ENCODE measurements at regions not wholly inside any gene's neighbourhood (a gene's known extent, or its start where the extent isn't known, plus 50 kb on each side); places are given as distances from the start of the nearest gene placed in this dataset.

DNA sequence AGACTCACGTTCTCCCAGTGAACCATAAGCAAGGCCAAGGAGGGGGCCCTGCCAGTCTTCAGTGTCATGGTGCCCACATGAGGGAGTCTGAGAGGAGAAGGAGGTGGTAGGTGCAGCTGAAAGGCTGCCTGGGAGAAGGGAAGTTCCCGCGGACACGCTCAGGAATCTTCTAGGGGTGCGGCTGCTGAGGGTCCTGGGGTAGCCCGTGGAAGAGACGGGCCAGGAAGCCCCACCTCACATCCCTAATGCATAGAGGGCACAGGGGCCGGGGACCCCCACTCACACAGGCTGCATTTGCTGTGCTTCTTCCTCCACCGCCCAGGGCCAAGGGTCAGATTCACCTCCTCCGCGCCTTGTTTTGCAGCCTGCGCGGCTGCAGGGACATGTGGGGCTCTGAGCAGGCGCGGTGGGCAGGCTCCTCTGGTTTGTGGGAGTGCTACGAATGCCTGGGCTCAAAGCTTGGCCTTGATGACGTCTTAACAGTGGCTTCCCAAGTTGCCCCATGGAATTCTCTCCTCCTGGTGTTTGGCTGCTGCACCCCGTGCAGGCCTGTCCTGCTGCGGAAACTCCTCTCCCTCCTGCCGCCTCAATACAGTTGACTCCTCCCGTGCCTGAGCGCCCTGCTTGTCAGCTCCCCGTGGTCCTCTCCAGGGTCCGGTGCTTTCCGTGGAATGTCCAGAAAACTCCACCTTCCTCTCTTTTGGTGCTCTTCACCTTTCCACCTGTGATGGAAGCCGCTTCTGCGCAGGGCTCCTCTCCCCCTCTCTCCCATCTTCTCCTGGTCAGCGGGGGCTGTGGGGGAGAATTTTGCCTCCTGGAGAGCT lies 95.7 kb downstream of the VAPA start:
- DNase-seq: no peak

DNA sequence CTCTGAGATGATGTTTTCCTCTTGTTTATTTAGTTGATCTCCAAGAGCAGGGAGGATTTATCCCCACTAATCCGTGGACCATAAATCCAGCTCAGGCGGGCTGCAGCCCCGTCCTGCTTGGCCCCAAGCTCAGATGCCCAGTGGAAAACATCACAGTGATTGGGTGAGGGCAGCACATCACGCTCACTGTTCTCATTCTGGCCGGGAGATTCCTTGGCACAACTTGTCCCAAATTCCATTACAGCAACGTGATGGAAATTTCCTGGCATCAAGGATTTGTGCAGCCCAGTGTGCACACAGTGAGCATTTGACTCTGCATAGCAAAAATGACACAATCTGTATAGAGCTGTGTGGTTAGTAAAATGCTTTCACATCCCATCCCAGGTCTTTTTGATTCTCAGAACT lies 96.8 kb downstream of the VAPA start:
- no peak for DNase-seq

DNA sequence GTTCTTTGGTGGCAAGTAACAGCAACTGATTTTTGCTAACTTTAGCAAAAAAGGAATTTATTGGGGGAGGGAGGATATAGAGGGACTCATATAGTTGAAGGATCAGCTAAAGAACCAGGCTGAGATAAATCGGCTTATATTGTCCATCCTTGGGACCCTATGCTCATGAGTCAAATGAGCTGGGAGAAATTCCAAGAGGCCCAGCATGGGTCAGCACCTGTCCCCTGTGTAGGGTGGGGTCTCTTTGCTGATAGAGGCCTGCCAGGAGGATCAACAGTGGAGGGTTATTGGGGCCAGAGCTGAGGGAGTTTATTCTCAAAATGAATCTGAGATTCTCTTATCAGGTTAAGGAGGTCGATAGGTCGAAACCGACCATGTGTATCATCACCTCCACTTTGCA lies 97.2 kb downstream of the VAPA start:
- DNase-seq: no peak

DNA sequence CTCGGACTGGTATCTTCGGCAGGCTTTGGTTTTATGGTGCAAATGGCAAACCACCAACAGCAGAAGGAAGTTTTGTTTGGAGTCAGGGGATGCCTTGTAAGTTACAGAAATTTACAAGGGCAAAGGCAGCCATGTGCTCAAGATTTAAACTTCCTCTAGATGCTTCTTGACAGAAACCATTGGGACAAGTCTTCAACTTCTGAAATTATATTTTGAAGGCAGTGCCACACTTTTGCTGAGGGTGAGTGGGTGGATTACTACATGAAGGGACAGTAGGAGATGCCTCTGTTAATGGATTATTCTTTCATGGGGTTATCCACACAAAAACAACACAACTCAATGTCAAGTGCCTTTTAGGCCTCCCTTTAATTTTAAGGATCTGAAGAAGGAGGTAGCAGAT lies 97.9 kb downstream of the VAPA start:
- DNase-seq: no peak

DNA sequence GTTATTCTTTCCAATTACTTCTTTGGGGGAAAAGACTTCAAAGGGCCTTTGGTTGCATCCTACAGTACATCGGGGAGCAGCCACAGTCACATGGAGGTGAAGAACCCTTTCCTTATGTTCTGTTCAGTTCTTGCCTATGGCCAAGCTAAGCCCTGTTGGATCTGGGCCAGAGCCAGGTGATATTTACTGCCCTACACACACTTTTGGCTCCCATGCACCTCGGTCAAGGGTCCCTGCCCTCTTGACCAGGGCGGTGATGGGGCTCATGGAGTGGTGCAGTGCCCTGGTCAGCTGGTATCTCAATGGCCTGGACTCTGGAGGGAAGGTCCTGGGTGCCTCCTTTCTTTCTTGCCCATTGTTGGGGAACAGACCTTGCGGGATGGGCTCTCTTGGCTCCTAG lies 98.7 kb downstream of the VAPA start:
- no peak for DNase-seq

DNA sequence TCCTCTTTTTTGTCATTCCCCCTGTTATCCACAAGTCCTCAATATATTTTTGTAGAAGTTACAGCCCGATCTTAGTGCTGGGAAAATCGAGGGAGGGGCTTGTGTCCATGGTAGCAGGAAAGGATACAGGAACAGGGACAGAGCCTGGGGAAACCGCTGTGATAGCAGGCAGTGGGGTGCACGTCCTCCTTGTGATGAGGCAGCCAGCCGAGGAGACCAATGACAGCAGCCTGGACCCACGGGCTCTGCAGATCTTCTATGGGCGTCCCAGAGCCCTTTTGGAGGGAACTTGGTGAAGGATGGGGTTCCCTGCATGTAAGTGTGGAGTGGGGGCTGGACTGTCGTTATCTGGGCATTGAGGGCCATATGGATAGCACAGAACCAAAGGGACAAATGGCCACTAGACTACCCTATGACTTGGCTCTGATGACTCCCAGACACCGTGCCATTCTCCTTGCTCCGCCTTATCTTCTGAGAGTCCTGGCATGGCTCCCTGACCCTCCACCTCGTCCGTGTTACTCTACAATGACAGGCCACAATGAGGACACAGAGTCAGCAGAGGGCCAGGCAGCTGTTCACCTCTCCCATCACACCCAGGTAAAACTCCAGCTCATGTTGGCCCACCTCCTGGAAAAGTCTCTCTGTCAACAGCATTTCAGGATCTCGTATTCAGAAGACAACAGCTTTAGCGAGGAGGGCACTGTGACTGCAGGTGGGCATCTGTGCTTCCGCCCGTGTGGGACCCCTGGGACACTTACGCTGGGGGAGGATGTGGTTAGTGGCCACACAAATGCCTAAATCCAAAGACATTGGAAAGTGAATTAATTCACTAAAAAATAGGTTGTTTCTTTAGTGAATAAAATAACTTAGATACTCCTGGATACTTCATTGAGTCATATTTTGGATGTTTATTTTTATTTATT lies 100.1 kb downstream of the VAPA start:
- no peak for DNase-seq

DNA sequence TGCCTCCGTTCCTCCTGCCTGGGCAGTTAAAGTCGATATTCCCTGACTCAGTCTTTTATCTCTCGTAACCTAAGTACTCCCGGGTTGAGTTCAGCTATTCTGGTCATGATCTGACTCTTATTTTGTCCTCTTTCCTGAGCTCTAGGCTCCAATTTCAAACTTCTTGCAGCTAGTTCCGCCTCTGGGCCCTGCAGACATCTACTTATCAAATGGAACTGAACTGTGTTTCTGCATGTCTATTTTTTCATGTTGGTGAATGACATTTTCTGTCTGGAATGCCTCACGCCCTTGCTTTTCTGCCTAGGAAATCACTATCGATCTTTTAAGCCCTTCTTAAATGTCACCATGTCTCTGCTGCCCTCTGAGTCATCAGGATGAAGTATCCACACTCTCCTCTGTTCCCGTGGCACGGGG lies 101.5 kb downstream of the VAPA start:
- peak; percentile 68 for DNase-seq

DNA sequence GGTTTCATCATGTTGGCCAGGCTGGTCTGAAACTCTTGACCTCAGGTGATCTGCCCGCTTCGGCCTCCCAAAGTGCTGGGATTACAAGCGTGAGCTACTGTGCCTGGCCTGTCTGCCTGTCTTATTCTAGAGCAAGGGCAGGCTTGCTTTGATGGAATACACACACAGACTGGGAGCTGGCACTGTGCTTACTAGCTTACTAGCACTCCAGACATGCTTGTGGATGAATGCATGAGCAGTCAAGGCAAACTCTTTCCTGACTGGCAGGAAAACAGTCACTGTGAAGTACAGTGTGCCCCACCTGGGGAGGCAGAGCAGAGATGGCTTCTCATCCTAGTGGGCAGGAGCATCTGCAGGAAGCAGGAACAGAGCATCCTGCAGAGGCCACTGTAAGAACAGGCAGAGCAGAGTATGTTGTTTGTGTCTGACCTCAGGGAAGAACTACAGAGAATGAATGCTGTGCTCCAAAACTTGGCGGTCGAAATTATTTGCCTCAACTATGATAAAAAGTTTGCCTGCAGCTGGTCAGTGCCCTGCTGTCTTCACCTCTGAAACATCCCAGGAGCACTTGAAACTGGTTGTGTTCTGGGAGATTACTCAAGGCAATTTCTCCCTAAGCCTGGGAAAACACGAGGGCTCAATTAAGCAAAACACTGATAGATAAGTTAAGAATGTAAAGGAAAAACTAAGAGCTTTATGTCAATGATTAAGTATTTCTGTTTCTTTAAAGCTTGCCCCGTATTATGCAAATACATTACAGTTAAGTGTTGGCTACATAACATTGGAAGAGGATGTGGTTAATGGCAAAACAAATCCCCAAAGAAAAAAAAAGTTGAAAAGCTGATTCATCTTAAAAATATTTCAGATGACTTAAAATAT lies 102.4 kb downstream of the VAPA start:
- peak; percentile 67 for DNase-seq

DNA sequence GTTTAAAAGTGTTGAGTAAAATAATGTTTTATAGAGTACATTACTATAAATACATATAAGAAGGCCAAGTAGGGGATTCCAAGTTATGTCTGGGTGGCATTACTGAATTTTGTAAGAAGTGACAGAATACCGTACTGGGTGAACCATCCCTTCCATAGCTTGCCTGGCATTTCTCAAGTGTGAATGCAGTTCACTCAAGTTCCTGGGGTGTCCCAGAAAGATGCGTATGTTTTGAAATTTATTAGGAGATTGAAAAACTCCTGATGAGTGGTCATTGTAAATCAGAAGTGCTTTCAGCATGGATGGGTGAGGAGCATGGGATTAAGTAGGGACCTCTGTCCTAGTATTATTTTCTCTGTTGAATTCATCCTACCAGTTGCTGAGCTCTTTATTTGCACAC lies 103.2 kb downstream of the VAPA start:
- DNase-seq: no peak

DNA sequence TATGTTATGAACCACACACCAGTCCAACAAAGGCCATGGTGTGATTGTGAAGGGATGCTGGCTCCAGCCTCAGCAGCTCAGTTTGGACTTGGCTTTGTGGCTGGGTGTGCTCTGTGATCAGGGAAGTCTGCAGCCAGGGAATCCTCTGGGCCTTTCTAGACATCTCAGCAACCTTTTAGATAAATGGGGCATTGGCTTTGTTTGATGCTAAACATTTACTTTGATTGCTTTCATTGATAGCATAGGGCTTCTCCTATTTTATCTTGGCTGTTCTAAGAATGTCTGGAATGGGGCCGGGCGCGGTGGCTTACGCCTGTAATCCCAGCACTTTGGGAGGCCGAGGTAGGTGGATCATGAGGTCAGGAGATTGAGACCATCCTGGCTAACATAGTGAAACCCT lies 104.5 kb downstream of the VAPA start:
- DNase-seq: no peak

DNA sequence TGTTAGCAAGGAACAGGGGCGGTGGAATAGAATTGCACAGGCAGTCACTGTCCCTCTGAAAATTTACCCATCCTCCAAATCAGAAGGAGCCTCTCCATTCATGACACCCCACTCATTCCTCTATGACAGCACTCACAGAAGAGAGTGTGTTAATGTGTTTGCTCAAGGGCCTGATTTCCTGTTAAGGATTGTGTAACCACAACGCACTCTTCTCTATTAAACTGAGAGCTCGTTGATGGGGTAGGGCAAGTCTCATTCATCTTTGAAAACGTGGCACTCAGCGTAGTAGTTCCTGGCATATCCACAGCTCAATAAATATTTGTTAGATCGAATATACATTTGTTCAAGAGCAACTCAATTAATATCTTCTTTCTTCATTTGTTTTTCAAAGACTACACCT lies 106.4 kb downstream of the VAPA start:
- DNase-seq: no peak

DNA sequence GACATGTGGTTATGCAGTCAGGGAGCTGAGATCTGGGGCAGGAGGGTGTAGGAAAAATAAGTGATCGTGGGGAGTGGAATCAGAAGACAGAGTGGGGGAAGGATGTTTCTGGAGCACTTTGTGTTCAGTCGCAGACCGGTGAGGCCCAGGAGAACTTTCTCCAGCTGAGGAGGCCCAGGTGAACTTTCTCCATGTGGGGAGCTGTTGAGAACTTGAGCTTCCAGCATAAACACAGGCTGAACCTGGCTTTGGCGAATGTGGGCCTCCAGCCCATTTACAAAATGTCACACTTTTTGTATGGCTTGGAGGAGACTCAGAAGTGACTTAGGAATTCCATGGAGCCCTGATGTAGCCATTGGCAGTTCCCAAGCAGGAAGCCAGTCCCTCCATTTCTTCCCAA lies 108.5 kb downstream of the VAPA start:
- DNase-seq: no peak

DNA sequence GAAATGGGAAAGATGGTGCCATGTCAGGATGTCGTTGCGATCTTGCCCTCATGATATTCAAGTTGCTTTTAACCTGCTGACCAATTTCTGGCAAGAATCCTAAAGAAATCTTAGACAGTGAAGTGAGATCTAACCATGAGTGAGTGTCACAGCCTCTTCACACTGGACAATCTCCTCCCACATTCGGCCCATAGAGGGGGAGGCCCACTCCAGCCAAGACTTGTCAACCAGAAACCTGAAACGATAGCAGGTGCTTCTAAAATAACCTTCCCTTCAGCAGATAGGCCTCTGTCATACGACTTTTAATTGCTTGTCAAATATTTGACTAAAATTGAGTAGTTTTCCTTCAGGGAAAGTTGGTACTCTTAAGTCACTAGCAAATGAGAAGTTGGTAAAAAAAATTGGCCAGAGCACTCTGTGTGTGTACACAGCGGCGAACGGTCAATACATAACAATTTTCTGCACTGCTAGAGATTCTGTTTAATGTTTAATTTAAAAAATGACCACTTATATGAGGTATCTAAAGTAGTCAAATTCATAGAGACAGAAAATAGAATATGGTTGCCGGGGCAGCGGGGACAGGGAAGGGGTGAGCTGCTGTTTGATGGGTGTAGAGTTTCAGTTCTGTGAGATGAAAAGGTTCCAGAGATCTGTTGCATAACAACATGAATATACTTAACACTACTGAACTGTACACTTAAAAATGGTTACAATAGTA lies 110.2 kb downstream of the VAPA start:
- DNase-seq: no peak

DNA sequence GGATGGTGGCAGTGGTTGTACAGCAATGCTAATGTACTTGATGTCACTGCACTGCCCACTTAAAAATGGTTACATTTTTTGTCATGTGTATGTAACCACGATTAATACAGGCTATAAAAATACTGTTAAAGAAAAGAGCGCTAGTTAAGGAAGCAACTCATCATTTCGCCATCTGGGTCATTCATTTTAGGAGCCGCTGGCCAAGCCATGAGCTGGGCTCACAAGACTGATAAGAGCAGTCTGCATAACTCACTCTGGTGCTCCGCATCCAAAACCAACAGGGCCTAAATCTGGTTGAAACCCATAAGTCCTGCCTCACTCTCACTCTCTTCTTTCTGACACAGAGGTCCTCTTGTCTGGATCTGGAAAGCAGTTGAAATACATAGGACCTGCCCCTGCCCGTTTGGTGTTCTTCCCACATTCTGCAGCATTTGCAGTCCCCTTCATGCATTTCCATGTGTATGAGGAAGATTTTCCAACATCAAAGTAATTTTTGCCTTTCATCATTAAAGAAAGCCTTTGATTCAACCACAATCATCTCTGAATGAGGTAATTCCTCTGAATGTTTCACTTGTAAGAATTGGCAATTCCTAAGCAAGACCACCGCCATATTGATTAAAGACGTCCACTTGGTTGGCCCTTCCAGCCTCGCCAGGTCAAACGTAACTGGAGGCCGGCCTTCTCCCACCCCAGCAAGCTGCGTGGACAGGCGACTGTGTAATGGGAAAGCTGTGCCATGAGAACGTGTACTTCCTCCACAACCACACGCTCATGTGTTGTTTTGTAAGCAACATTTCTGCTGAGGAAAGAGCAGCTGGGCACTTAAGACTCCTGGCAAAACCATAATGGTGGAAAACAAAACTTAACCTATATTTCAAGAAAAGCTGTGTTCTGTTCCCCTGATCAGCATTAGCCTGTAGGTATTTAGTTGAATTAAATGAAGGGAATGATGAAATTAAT lies 112.2 kb downstream of the VAPA start:
- no peak for DNase-seq

DNA sequence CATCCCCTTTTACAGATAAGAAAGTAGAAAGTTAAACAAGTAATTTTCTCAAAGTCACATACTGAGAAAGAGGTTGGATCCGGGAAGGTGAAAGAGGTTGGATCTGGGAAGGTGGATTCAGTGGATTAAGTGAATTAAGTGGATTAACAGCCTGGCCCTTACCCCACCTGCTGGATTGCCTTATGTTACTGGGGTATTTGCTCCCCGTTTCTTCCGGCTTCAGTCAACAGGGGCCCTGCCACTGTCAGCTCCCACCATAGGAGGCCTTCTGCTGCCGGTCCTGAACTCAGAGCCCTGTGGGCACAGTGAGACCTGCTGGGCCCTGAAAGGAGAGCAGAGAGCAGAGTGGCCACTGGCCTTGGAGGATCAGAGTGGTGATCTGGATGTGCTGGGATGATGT lies 113.2 kb downstream of the VAPA start:
- DNase-seq: no peak

DNA sequence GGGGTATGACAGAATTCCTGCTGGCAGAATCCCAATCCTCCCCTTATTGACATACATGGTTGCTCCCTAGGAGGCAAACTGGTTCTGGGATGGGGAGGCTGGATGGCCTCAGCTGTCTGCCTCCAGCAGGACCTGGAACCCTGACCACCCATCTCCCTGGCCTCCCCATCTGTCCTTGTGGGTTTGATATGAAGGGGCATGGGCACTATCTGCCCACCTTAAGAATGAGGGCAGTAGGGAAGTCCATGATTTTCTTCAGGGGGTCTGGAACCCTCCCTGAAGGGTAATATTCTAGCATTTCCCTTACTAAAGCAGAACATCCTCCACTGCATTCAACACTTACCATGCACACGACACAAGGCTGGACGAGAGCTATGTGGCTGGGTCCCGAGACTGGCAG lies 113.6 kb downstream of the VAPA start:
- no peak for DNase-seq

DNA sequence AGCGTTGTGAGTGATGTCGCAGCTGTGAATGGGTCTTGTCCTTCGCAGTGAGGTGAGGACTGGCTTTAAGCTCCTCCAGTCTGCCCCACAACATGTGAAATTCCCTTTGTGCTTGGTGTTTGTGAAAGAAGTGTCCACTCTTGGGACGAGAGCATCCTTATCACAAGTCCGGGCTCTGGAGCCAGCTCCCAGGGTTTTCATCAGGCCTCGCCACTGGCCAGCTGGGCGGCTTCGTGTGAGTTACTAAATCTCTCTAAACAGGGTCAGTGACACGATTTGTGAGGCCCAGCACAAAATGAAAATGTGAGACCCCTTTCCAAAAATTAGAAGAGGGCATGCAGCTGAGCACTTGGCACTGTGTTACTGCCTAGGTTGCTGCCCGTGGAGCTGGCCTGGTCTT lies 115.9 kb downstream of the VAPA start:
- no peak for DNase-seq

DNA sequence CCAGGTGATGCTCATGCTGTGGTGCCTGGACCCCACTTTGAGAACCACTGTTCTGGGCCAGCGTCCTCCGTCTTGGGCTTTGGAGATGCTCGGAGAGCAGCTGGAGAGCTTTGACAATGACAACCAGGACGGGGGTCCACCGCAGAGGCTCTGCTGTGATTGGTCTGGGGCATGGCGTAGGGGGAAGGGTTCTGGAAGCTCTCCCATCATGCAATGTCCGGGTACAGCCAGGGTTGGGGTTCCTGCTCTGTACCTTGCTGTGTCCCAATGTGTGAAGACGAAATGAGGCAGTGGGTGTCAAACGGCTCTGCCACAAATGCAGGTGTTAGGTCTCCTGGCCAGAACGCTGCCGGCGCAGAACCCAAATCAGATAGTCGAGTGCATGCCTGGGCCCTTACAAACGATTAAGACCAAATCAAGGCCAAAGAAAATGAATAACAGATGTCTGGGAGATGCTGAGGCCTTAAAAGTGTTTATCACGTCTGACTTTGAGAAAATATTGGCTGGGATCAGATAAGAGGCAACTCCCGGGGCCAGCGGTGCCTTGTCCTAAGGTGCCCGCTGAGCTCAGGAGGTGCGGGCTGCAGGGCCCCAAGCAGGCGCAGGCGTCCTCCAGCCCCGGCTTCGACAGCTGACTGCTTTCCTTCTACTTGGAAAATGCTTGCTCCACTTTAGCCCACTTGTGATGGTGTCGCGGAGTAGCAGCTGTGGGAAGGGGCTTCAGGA lies 117.2 kb downstream of the VAPA start:
- DNase-seq: no peak

DNA sequence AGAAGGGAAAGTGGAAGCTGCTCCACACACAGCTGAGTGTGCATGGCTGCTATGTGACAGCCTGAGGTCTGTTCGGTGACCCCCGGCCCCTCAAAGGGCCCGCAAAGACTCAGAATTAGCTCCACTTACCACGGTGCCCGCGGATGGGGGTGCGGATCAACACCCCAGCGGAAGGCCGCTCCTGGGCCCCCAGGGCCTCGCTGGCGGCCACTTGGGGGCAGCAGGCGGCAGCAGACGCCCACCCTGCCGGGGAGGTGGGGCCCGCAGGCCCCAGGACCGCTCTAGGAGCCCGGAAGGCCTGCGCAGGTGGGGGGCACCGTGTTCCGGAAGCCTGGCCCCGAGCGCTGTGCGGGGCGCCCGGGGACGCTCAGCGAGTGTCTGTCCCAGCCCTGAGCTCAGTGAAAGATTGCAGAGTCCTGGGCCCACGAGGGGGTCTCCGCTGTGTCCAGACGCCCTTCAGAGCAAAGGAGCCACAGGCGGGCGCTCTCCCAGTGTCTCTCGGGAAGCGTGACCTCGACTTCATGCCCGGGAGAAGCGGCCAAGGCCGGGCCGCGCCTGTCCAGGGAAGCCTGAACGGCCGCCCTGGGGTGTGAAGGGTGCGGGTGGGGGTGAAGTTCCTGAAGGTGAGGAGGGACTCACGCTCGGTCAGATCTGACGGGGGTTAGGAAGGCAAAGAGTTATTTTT lies 118.7 kb downstream of the VAPA start:
- no peak for DNase-seq

DNA sequence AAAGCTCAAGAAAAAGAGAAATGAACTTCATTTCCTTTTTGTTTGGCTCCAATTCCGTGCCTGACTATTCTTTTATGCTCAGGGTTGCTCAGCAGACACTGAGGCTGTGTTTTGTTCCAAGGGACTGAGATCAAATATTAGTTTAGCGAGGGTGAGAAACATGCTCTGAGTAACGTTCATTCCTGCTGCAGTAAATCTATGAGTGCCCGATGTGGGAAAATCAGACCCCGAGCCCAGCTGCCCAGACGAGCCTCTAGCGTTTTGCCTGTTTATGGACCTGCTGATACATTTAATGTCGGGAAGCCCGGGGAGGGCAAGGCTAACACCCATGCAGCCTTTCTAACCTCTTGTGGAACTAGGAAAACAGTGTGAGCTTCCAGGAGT lies 119.2 kb downstream of the VAPA start:
- DNase-seq: no peak
